OCI-LY7 (cell line): ENCODE measurements at regions not wholly inside any gene's neighbourhood (a gene's known extent, or its start where the extent isn't known, plus 50 kb on each side); places are given as distances from the start of the nearest gene placed in this dataset.

Source experiments
- BruUV-seq: library from RNA; stranded (reverse); fragments of 400-500 nt; replicated peaks from 2 replicates; lab custom pipeline; 2021; lab: Mats Ljungman, UMichigan
- CTCF ChIA-PET: fragments of 300-600 bp; sonication (Branson Sonifier 250); formaldehyde crosslinking; loops from one replicate; lab custom pipeline; 2022; ENCODE audit warnings: antibody characterized with exemption; ENCODE audit not compliant: unreplicated experiment; lab: Charles Lee
- POLR2A ChIA-PET: fragments of 300-600 bp; sonication (Branson Sonifier 250); formaldehyde crosslinking; loops from one replicate; lab custom pipeline; 2022; ENCODE audit warnings: antibody characterized with exemption; lab: Charles Lee
- DNase-seq: peaks from one replicate; pipeline ENCODE4 v3.0.0-alpha.2; 2015; ENCODE audit warnings: low spot score
- H2AFZ ChIP-seq: fragments of 200-600 bp; sonication (generic), shearing (Covaris generic); 2 replicates; pipeline ENCODE4 v1.6.1; 2014; ENCODE audit warnings: mild to moderate bottlenecking, antibody characterized with exemption, low read length, moderate library complexity
- H3K27ac ChIP-seq: fragments of 200-600 bp; sonication (generic); 2 replicates; pipeline ENCODE4 v1.5.1; 2014; ENCODE audit warnings: mixed run types, low read depth, mild to moderate bottlenecking, moderate library complexity, low read length, inconsistent platforms; ENCODE audit not compliant: poor library complexity, severe bottlenecking
- H3K36me3 ChIP-seq: fragments of 200-600 bp; sonication (generic); 2 replicates; pipeline ENCODE4 v1.6.1; 2014; ENCODE audit warnings: mild to moderate bottlenecking, antibody characterized with exemption, low read length, moderate library complexity, mixed read lengths; ENCODE audit not compliant: insufficient read depth
- H3K4me1 ChIP-seq: fragments of 200-600 bp; sonication (generic); 2 replicates; pipeline ENCODE4 v1.5.1; 2014; ENCODE audit warnings: mild to moderate bottlenecking, low read length; ENCODE audit not compliant: insufficient read depth, poor library complexity, severe bottlenecking
- H3K4me2 ChIP-seq: fragments of 200-600 bp; sonication (generic); 2 replicates; pipeline ENCODE4 v1.6.1; 2014; ENCODE audit warnings: mild to moderate bottlenecking, low read length
- H3K4me3 ChIP-seq: fragments of 200-600 bp; sonication (generic); 2 replicates; pipeline ENCODE4 v1.5.1; 2014; ENCODE audit warnings: mild to moderate bottlenecking, low read depth, low read length; ENCODE audit not compliant: poor library complexity, severe bottlenecking
- H3K79me2 ChIP-seq: fragments of 200-600 bp; sonication (generic); 2 replicates; pipeline ENCODE4 v1.6.1; 2016; ENCODE audit warnings: low read depth, mild to moderate bottlenecking, low read length, moderate library complexity, mixed read lengths; ENCODE audit not compliant: insufficient read depth
- H3K9me2 ChIP-seq: fragments of 200-600 bp; sonication (generic); 2 replicates; pipeline ENCODE4 v1.6.1; 2016; ENCODE audit warnings: mild to moderate bottlenecking, low read length, mixed read lengths; ENCODE audit not compliant: insufficient read depth
- H3K9me3 ChIP-seq: fragments of 200-600 bp; sonication (generic); 2 replicates; pipeline ENCODE4 v1.6.1; 2014; ENCODE audit warnings: mild to moderate bottlenecking, mixed run types, low read length, mixed read lengths
- H4K20me1 ChIP-seq: fragments of 200-600 bp; sonication (generic); 2 replicates; pipeline ENCODE4 v1.6.1; 2014; ENCODE audit warnings: mild to moderate bottlenecking, antibody characterized with exemption, low read length, moderate library complexity, mixed read lengths; ENCODE audit not compliant: insufficient read depth
- CTCF ChIP-seq: fragments of 200-600 bp; sonication (generic); conservative IDR thresholded peaks from 2 replicates; pipeline ENCODE4 v1.5.1; 2014; ENCODE audit warnings: mild to moderate bottlenecking, antibody characterized with exemption, low read length, moderate library complexity, mixed read lengths
- EZH2phosphoT487 ChIP-seq: fragments of 200-600 bp; sonication (generic); IDR thresholded peaks from 2 replicates; pipeline ENCODE4 v1.6.1; 2018; ENCODE audit warnings: low read depth, borderline replicate concordance, mild to moderate bottlenecking, mixed run types, antibody characterized with exemption, low read length, moderate library complexity, mixed read lengths
- intact Hi-C: fragments of 100-400 bp; cut with micrococcal nuclease; formaldehyde crosslinking; loops from one replicate; pipeline ENCODE4 v1.10.0; 2022; ENCODE audit not compliant: unreplicated experiment

GRCh38 chr18:7298149-7298548 lies 67.3 kb downstream of the LRRC30 start:
- DNase-seq, result no peak
- Histone ChIP-seq H3K4me3 (no peak overlapping the region), H3K36me3 (no peaks in the 10 kb centered on the region), H2AFZ (no peak overlapping the region), H3K9me2 (no peaks in the 10 kb centered on the region), H3K79me2 (no peaks in the 10 kb centered on the region), H3K9me3 (no peaks in the 10 kb centered on the region), H3K27ac (no peak overlapping the region), H3K4me1 (no peaks in the 10 kb centered on the region), H4K20me1 (no peaks in the 10 kb centered on the region), H3K4me2 (no peak overlapping the region)
- no TSS peak for BruUV-seq
- TF ChIP-seq CTCF (no peak), EZH2phosphoT487 (no peak)
- CTCF ChIA-PET, result no interaction called here
- POLR2A ChIA-PET, result no interaction called here
- intact Hi-C loops, result no loop called here

- Histone ChIP-seq H3K79me2 (no peaks in the 10 kb centered on the region), H2AFZ (no peak overlapping the region), H3K4me2 (no peak overlapping the region), H3K9me3 (no peaks in the 10 kb centered on the region), H3K9me2 (no peaks in the 10 kb centered on the region), H3K36me3 (no peaks in the 10 kb centered on the region), H3K4me1 (no peaks in the 10 kb centered on the region), H3K27ac (no peak overlapping the region), H3K4me3 (no peak overlapping the region), H4K20me1 (no peaks in the 10 kb centered on the region)
- no TSS peak for BruUV-seq
- ChIA-PET CTCF (no interaction called here), POLR2A (no interaction called here)
- no peak for DNase-seq
- no peak for TF ChIP-seq EZH2phosphoT487
- intact Hi-C loops, result no loop called here
Measured at GRCh38 chr18:7301094-7301493, 70.2 kb downstream of the LRRC30 start.

GRCh38 chr18:7303316-7304060 lies 72.6 kb downstream of the LRRC30 start:
- H2AFZ ChIP-seq, result no peak overlapping the region
- no TSS peak for BruUV-seq
- ChIA-PET CTCF (no interaction called here), POLR2A (no interaction called here)
- no peaks in the 10 kb centered on the region for H3K36me3 ChIP-seq
- intact Hi-C loops, result no loop called here
- TF ChIP-seq EZH2phosphoT487, result no peak
- no peak for TF ChIP-seq CTCF
- H3K79me2 ChIP-seq, result no peaks in the 10 kb centered on the region
- no peak for DNase-seq
- H3K4me2 ChIP-seq, result no peak overlapping the region
- H3K9me2 ChIP-seq, result no peaks in the 10 kb centered on the region
- no peaks in the 10 kb centered on the region for H4K20me1 ChIP-seq
- no peak overlapping the region for H3K27ac ChIP-seq
- no peaks in the 10 kb centered on the region for H3K4me1 ChIP-seq
- no peak overlapping the region for H3K4me3 ChIP-seq
- no peaks in the 10 kb centered on the region for H3K9me3 ChIP-seq
